Epithelial cell of esophagus (primary cell): ENCODE measurements at regions not wholly inside any gene's neighbourhood (a gene's known extent, or its start where the extent isn't known, plus 50 kb on each side); places are given as distances from the start of the nearest gene placed in this dataset.
A peak's percentile ranks its signal among the peaks of the same experiment; 100 is the strongest.
"Not testable (repeated sequence)": the region's sequence is repeated elsewhere in the genome, so short reads cannot be mapped to it uniquely, and the experiment has no call there.

Experiments
- DNase-seq: peaks from one replicate; pipeline ENCODE4 v3.0.0; 2010; ENCODE audit warnings: low read depth
- H3K4me3 ChIP-seq: 2 replicates; pipeline ENCODE4 v1.5.1; 2011; ENCODE audit warnings: mild to moderate bottlenecking, low read length, control low read depth
- TF ChIP-seq, protein P1 (sequence below): IDR thresholded peaks from 2 replicates; pipeline ENCODE4 v1.5.1; 2011; ENCODE audit warnings: low read depth, mild to moderate bottlenecking, low read length, control low read depth, inconsistent platforms; ENCODE audit not compliant: insufficient read depth; ENCODE audit errors: missing control alignments

DNA sequence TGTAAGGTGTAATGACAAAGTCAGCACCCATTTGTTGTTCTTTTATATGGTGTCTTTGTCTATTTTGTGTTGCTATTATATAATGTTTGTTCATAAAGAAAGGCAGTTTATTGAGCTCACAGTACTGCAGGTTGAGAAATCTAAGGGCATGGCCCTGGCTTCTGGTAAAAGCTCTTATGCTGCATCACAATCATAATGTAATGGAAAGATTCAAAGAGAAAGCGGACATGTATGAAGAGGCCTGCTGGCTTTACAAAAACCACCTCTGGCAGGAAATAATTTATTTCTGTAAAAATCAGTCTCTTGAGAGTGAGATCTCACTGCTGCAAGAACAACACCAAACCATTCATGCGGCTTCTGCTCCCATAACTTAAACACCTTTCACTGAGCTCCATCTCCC is 746.7 kb upstream of the FAM174A start:
- no peak for DNase-seq
- TF ChIP-seq, protein P1, sequence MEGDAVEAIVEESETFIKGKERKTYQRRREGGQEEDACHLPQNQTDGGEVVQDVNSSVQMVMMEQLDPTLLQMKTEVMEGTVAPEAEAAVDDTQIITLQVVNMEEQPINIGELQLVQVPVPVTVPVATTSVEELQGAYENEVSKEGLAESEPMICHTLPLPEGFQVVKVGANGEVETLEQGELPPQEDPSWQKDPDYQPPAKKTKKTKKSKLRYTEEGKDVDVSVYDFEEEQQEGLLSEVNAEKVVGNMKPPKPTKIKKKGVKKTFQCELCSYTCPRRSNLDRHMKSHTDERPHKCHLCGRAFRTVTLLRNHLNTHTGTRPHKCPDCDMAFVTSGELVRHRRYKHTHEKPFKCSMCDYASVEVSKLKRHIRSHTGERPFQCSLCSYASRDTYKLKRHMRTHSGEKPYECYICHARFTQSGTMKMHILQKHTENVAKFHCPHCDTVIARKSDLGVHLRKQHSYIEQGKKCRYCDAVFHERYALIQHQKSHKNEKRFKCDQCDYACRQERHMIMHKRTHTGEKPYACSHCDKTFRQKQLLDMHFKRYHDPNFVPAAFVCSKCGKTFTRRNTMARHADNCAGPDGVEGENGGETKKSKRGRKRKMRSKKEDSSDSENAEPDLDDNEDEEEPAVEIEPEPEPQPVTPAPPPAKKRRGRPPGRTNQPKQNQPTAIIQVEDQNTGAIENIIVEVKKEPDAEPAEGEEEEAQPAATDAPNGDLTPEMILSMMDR, result no peak
- no peak overlapping the region for H3K4me3 ChIP-seq

DNA sequence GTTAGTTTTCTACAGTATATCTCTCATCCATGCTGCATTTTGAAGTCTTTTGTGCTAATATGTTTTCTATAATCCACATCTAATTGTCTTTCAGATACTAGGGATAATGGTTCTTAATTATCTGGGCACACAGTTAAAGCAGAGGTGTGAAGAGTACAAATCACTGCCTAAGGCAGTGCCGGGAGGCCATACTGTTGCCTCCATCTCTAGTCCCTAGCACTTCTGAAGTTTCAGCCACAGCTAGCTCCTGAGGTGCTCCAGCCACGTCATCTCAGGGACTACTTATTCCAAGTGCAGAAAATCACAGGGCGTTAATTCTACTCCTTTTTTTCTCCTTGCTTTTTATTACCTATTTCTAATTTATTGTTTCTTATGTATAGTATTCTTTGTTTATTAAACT is 760.0 kb upstream of the FAM174A start:
- TF ChIP-seq, protein P1, result no peak
- DNase-seq, result no peak

DNA sequence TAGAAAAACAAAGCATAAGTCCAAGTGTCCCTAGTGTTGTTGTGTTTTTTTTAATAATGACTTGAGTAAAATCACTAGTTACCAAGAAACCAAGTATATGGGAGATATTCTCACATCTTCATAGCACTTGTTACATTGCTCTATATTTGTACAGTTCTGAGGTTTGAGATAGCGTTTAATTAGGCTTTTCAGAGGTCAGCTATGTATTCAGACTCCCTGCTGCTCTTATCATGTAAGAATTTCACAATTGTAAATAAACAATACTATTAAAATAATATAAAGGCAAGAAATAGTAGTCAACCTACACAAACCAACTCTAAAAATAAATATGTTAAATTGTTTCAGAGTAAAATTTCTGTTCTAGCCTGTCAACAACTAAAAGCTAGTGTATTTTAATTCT is 761.9 kb upstream of the FAM174A start:
- DNase-seq, result no peak
- no peak overlapping the region for H3K4me3 ChIP-seq
- TF ChIP-seq, protein P1, result no peak

More for the DNA sequence above, 760.0 kb upstream of the FAM174A start:
- H3K4me3 ChIP-seq, result no peak overlapping the region

DNA sequence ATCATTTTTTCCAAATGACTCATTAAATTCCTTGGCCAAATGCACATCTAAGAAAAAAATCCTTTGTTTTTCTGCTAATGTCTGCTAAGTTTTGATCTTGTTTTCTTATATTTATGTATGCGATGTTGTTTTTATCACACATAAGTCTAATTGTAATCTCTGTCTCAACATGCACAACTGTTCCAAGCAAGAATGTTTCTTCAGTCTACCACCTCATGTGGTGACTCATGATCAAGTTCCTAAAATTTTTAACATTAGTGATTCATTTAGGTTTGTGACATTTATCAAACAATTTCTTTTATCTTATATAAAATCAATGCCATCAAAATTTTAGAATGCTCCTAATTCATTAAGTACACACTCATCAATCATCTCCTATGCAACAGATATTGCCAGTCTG is 763.9 kb upstream of the FAM174A start:
- DNase-seq, result peak; percentile 36
- TF ChIP-seq, protein P1, result no peak
- H3K4me3 ChIP-seq, result no peak overlapping the region

DNA sequence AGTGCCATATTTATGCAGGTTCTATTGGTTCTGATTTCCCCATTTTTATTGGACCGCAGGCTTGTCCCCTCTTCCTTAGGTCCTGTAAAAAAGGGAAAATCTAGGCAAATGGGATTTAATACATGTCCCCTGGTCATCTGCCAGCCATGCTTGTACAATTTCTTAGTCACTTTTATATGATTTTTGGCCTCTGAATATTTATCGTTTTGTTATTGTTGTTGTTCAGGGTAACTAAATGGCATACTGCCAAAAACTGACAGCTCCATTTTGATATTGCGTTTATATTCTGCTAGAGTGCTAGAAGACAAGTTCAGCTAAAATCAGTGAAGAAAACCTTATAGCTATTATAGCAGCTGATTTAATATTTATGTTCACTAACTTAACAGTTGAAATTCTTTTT is 770.2 kb upstream of the FAM174A start:
- TF ChIP-seq, protein P1, result no peak
- no peak overlapping the region for H3K4me3 ChIP-seq
- no peak for DNase-seq

DNA sequence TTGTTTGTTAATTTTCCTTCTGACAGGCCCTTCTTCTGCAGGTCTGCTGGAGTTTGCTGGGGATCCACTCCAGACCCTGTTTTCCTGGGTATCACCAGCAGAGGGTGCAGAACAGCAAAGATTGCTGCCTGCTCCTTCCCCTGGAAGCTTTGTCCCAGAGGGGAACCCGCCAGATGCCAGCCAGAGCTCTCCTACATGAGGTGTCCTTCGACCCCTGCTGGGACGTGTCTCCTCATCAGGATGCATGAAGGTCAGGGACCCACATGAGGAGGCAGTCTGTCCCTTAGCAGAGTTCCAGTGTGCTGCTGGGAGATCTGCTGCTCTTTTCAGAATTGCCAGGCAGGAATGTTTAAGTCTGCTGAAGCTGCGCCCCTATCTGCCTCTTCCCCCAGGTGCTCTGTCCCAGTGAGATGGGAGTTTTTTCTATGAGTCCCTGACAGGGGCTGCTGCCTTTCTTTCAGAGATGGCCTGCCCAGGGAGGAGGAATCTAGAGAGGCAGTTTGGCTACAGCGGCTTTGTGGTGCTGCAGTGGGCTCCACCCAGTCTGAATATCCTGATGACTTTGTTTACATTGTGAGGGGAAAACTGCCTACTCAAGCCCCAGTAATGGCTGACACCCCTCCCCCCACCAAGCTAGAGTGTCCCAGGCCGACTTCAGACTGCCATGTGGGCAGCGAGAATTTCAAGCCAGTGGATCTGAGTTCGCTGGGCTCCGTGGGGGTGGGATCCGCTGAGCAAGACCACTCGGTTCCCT is 772.0 kb upstream of the FAM174A start:
- no peak overlapping the region for H3K4me3 ChIP-seq
- TF ChIP-seq, protein P1, result no peak
- no peak for DNase-seq

DNA sequence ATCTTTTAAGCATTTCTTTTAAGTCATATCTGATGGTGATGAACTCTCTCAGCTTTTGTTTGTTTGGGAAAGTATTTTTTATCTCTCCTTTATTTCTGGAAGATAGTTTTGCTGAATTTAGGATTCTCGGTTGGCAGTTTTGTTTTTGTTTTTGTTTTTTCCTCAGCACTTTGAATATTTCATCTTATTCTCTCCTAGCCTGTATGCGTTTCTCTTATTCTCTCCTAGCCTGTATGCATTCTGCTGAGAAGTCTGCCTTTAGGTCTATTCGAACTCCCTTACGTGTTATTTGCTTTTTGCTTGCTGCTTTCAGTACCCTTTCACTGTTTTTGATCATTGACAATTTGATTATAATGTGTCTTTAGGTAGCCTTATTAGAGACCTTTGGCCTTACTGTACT is 787.8 kb upstream of the FAM174A start:
- TF ChIP-seq, protein P1, result no peak
- no peak for DNase-seq
- H3K4me3 ChIP-seq, result no peak overlapping the region

DNA sequence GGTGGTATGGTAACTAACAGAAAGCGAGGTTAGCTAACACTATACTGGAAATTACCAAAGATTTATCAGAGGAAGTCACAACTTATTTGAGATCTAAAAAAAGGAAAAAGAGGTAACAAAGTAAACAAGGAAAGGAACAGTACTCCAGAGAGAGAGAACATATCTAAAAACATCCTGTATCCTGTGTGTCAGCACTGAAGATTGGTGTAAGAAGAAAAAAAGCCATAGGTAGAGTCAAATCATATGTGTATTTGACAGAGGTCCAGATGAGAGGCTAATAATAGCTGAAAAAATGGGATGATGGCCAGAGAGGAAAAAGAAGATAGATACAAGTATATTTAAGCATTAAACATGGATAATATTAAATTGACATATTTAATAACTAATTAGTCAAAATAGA is 802.0 kb upstream of the FAM174A start:
- not testable (repeated sequence) for DNase-seq, H3K4me3 ChIP-seq

DNA sequence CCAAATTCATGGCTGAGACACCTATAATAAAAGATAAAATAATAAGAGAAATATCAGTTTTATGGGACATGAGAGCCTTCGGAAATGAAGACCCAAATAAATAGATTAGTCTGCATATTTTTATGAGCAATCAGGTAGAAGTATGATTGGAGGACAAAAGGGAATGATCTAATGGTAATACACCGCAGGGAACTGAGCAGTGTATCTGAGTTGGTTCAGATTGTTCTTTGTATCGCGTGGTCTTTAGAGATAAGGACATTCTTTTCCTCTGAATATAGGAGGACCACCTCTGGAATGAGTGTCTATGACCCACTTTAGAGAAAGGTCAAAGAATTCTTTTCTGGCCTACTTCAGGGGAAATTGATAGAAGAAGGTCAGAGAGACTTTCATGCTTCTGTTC is 801.8 kb upstream of the CHD1 start:
- H3K4me3 ChIP-seq, DNase-seq: not testable (repeated sequence)
